Stimulated activated CD4-positive, alpha-beta T cell treated with anti-CD3 and anti-CD28 coated beads, Interleukin-12 subunit alpha, Interleukin-12 subunit beta, amount 100 ng/mL, for 48 hours (primary cell): ENCODE measurements at regions not wholly inside any gene's neighbourhood (a gene's known extent, or its start where the extent isn't known, plus 50 kb on each side); places are given as distances from the start of the nearest gene placed in this dataset.
"Not testable (repeated sequence)": the region's sequence is repeated elsewhere in the genome, so short reads cannot be mapped to it uniquely, and the experiment has no call there.

ENCODE experiments used
- DNase-seq, 3 donors: peaks; one replicate each; pipeline ENCODE4 v3.0.0-alpha.2; 2020; ENCODE audit warnings: low read depth in 2 of 3, low spot score in 1 of 3

GRCh38 chr3:139270652-139271051, 73.2 kb upstream of the MRPS22 start:
- DNase-seq = not testable (repeated sequence)

GRCh38 chr3:139280027-139280671, 63.7 kb upstream of the MRPS22 start:
- DNase-seq = no peak

- DNase-seq = no peak
Measured at GRCh38 chr3:139281096-139281495, 62.7 kb upstream of the MRPS22 start.

- no peak for DNase-seq
Measured at GRCh38 chr3:139281522-139282196, 62.2 kb upstream of the MRPS22 start.

GRCh38 chr3:139283301-139283700, 60.5 kb upstream of the MRPS22 start:
- DNase-seq = no peak

- no peak for DNase-seq
Measured at GRCh38 chr3:139284221-139284620, 59.6 kb upstream of the MRPS22 start.

- DNase-seq = no peak
Measured at GRCh38 chr3:139285691-139286090, 58.1 kb upstream of the MRPS22 start.

GRCh38 chr3:139286241-139286640, 57.6 kb upstream of the MRPS22 start:
- no peak for DNase-seq

- DNase-seq = no peak
Measured at GRCh38 chr3:139286825-139287224, 57.0 kb upstream of the MRPS22 start.

GRCh38 chr3:139287557-139287956, 56.3 kb upstream of the MRPS22 start:
- DNase-seq = no peak

GRCh38 chr3:139288266-139288821, 55.5 kb upstream of the MRPS22 start:
- DNase-seq = no peak

- DNase-seq = no peak
Measured at GRCh38 chr3:139289860-139290524, 53.8 kb upstream of the MRPS22 start.

- no peak for DNase-seq
Measured at GRCh38 chr3:139291276-139292051, 52.4 kb upstream of the MRPS22 start.

- no peak for DNase-seq
Measured at GRCh38 chr3:139292192-139292591, 51.6 kb upstream of the MRPS22 start.

- DNase-seq = no peak
Measured at GRCh38 chr3:139292711-139293664, 50.8 kb upstream of the MRPS22 start.

GRCh38 chr3:139293665-139294023, 50.2 kb upstream of the MRPS22 start:
- DNase-seq = no peak
